Lung (tissue), 11 donors: ENCODE measurements at regions not wholly inside any gene's neighbourhood (a gene's known extent, or its start where the extent isn't known, plus 50 kb on each side); places are given as distances from the start of the nearest gene placed in this dataset.

ENCODE experiments used
- ATAC-seq: fragments of 200-7000 bp; cut with Tn5 transposase; one replicate; pipeline ENCODE4 v1.9.1; 2020; ENCODE audit warnings: moderate number of reproducible peaks; ENCODE audit not compliant: insufficient read depth, low FRiP score
- DNase-seq, 3 donors: peaks; one replicate each; pipeline ENCODE4 v3.0.0-alpha.2; 2013 to 2017
- H3K27ac ChIP-seq, 2 donors: one replicate each; pipeline ENCODE4 v1.5.1; 2013; ENCODE audit warnings: mild to moderate bottlenecking in 2 of 2, moderate library complexity in 2 of 2, control low read depth in 1 of 2, inconsistent platforms in 1 of 2, low read depth in 1 of 2, low read length in 1 of 2
- H3K27me3 ChIP-seq, 3 donors: one replicate each; pipeline ENCODE4 v1.5.1; 2013; ENCODE audit warnings: low read length in 2 of 3; ENCODE audit not compliant: control insufficient read depth in 3 of 3, insufficient read depth in 3 of 3
- H3K36me3 ChIP-seq, 4 donors: one replicate each; pipeline ENCODE4 v1.5.1; 2013; ENCODE audit warnings: low read length in 4 of 4, mild to moderate bottlenecking in 1 of 4, moderate library complexity in 1 of 4; ENCODE audit not compliant: control insufficient read depth in 4 of 4, insufficient read depth in 4 of 4
- H3K4me1 ChIP-seq, 5 donors: one replicate each; pipeline ENCODE4 v1.5.1; 2013; ENCODE audit warnings: low read length in 5 of 5, mild to moderate bottlenecking in 2 of 5, moderate library complexity in 1 of 5; ENCODE audit not compliant: control insufficient read depth in 5 of 5, insufficient read depth in 5 of 5
- H3K4me3 ChIP-seq: one replicate; pipeline ENCODE4 v1.5.1; 2013; ENCODE audit warnings: mild to moderate bottlenecking, control low read depth, moderate library complexity
- H3K9ac ChIP-seq, 2 donors: one replicate each; pipeline ENCODE4 v1.5.1; 2013; ENCODE audit warnings: low read length in 2 of 2, control low read depth in 1 of 2; ENCODE audit not compliant: insufficient read depth in 1 of 2
- H3K9me3 ChIP-seq, 4 donors: one replicate each; pipeline ENCODE4 v1.5.1; 2013; ENCODE audit warnings: low read length in 3 of 4, mild to moderate bottlenecking in 1 of 4, moderate library complexity in 1 of 4; ENCODE audit not compliant: control insufficient read depth in 4 of 4, insufficient read depth in 3 of 4
- CTCF ChIP-seq: IDR thresholded peaks from 2 replicates; pipeline ENCODE4 v1.5.1; 2012; ENCODE audit warnings: mild to moderate bottlenecking; ENCODE audit errors: control extremely low read depth, extremely low read depth
- WGBS, 2 donors: extraction: QIAGEN DNeasy Blood & Tissue Kit; methylation state at CpG; one replicate each; pipeline ENCODE4 v1.1.7; 2013; 5-methylcytosine and 5-hydroxymethylcytosine counted together
- donor health status: control.
- donor health status: control.
- donor health status: Bipolar disorder and iron deficiency.
- donor health status: healthy.
- donor health status: DM: yes; HTN: yes; CAD: no.

- TF ChIP-seq CTCF, result no peak
- Histone ChIP-seq H3K27me3 (no peaks in the 10 kb centered on the region), H3K9me3 (no peaks in the 10 kb centered on the region), H3K4me3 (no peak overlapping the region), H3K27ac (peak overlapping the region in 1 of 2 donors; percentile 70), H3K9ac (no peak overlapping the region), H3K36me3 (no peaks in the 10 kb centered on the region), H3K4me1 (peaks cover 0 to 5% (median 0%) of the 10 kb centered on the region in 5 donors)
- DNase-seq, result no peak
- no peak for ATAC-seq
Measured at GRCh38 chr6:153613719-153614455, 425.2 kb upstream of the OPRM1 start.

DNA sequence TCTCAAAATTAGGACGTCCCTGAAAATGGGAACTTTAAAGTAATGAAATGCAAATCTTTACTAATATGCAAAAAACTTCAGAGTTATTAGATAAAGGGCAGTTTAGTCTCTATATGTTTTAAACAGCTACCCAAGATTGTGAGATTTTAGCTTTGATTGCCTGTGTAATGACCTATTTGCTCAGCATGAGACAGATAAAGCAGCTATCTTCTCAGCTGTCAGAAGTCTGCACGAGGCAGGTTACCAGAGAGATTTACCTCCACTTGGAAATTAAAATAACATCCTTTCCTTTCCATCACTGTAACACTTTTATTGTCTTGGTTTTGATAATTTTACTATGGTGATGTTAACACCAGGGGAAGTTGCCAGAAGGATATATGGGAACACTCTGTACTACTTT lies 436.6 kb upstream of the OPRM1 start:
- Histone ChIP-seq H3K4me1 (no peaks in the 10 kb centered on the region), H3K9ac (no peak overlapping the region), H3K36me3 (no peaks in the 10 kb centered on the region), H3K27ac (no peak overlapping the region), H3K4me3 (no peak overlapping the region), H3K9me3 (peaks cover 0 to 2% (median 0%) of the 10 kb centered on the region in 4 donors), H3K27me3 (no peaks in the 10 kb centered on the region)
- DNase-seq (no peak), ATAC-seq (no peak)
- 69 to 72% methylated on average over 2 of the region's 2 CpGs for WGBS, 2 donors
- no peak for TF ChIP-seq CTCF

GRCh38 chr6:153599901-153600300 lies 439.1 kb upstream of the OPRM1 start:
- DNase-seq (no peak), ATAC-seq (no peak)
- Histone ChIP-seq H3K4me3 (no peak overlapping the region), H3K27me3 (no peaks in the 10 kb centered on the region), H3K27ac (no peak overlapping the region), H3K9me3 (peaks cover 0 to 4% (median 0%) of the 10 kb centered on the region in 4 donors), H3K4me1 (peaks cover 0 to 5% (median 2%) of the 10 kb centered on the region in 5 donors), H3K36me3 (no peaks in the 10 kb centered on the region), H3K9ac (no peak overlapping the region)
- TF ChIP-seq CTCF, result no peak
- WGBS, 2 donors, result 83 to 87% methylated on average over 1 of the region's 1 CpG

DNA sequence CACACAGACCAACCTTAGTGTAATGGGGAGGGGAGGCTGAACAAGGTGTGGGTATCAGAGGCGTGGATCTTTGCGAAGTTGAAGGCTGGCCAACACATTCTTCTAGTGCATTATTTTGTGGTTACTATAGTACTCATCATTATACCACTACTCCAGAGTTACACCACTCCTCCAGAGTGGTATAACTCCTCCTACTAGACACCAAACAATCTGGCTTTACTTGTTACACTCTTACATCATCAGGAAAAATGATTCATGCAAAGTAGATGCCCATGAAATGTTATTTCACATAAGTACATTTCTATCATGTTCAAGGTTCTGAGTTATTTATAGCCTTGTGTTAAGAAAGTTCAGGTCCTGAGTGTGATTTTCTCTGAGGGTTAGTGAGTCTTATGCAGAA lies 443.1 kb upstream of the OPRM1 start:
- WGBS, 2 donors, result 80 to 89% methylated on average over 2 of the region's 2 CpGs
- Histone ChIP-seq H3K9me3 (peaks cover 0 to 2% (median 0%) of the 10 kb centered on the region in 4 donors), H3K4me3 (no peak overlapping the region), H3K36me3 (no peaks in the 10 kb centered on the region), H3K9ac (no peak overlapping the region), H3K27me3 (no peaks in the 10 kb centered on the region), H3K4me1 (peaks cover 0 to 18% (median 3%) of the 10 kb centered on the region in 5 donors), H3K27ac (no peak overlapping the region)
- no peak for DNase-seq
- no peak for TF ChIP-seq CTCF
- no peak for ATAC-seq
